AG04450 (cell line): ENCODE measurements at regions not wholly inside any gene's neighbourhood (a gene's known extent, or its start where the extent isn't known, plus 50 kb on each side); places are given as distances from the start of the nearest gene placed in this dataset.
"Not testable (repeated sequence)": the region's sequence is repeated elsewhere in the genome, so short reads cannot be mapped to it uniquely, and the experiment has no call there.

Experiments used
- CTCF ChIA-PET: fragments of 300-600, 350-600 bp; formaldehyde crosslinking; extraction: SDS; loops from one replicate; lab custom pipeline; 2022; ENCODE audit warnings: antibody characterized with exemption, inconsistent platforms; lab: Charles Lee
- POLR2A ChIA-PET: fragments of 350-600 bp; formaldehyde crosslinking; extraction: SDS; loops from one replicate; lab custom pipeline; 2021; ENCODE audit warnings: antibody characterized with exemption, inconsistent platforms; lab: Yijun Ruan, JAX
- DNase-seq: peaks from one replicate; pipeline ENCODE4 v3.0.0-alpha.2; 2011; ENCODE audit warnings: low read depth, low spot score
- H3K27ac ChIP-seq: one replicate; pipeline ENCODE4 v1.5.1; 2012; ENCODE audit warnings: low read depth, low read length, control low read depth
- H3K27me3 ChIP-seq: one replicate; pipeline ENCODE4 v1.6.0; 2012; ENCODE audit warnings: low read length; ENCODE audit not compliant: control insufficient read depth, insufficient read depth
- H3K4me3 ChIP-seq: 2 replicates; pipeline ENCODE4 v1.5.1; 2011; ENCODE audit warnings: mild to moderate bottlenecking, low read depth, low read length, control low read depth
- H3K9me3 ChIP-seq: 2 replicates; pipeline ENCODE4 v1.5.1; 2012; ENCODE audit warnings: low read length; ENCODE audit not compliant: control insufficient read depth, insufficient read depth
- TF ChIP-seq, protein P1 (sequence below): IDR thresholded peaks from 2 replicates; pipeline ENCODE4 v1.5.1; 2011; ENCODE audit warnings: low read depth, low read length, control low read depth, inconsistent platforms

DNA sequence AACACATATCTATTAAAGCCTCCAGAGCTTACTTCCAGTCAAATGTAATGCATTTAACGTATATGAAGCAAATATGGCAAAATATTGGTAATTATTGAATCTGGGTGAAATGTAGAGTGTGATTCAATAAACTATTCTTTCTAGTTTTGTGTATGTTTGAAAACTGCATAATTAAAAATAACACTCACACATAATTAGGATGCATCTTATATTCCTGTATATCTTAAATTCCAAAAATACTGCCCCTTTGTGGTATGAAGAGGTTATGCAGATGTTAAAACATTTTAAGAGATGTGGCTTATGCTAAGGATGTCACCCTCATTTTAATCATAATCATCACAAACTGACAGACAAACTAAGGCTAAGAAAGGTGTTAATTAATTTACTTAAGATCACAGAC is 182.9 kb downstream of the COX18 start:
- ChIA-PET POLR2A (interaction anchor here (0.7 kb wide), 1 partner anchor 17 kb away, joined by 3 read pairs; no protein-coding TSS in a partner anchor), CTCF (interaction anchor here (0.6 to 1.2 kb wide), 2 partner anchors 12 to 44 kb away, joined by 6 to 8 read pairs; no protein-coding TSS in a partner anchor)
- TF ChIP-seq, protein P1, sequence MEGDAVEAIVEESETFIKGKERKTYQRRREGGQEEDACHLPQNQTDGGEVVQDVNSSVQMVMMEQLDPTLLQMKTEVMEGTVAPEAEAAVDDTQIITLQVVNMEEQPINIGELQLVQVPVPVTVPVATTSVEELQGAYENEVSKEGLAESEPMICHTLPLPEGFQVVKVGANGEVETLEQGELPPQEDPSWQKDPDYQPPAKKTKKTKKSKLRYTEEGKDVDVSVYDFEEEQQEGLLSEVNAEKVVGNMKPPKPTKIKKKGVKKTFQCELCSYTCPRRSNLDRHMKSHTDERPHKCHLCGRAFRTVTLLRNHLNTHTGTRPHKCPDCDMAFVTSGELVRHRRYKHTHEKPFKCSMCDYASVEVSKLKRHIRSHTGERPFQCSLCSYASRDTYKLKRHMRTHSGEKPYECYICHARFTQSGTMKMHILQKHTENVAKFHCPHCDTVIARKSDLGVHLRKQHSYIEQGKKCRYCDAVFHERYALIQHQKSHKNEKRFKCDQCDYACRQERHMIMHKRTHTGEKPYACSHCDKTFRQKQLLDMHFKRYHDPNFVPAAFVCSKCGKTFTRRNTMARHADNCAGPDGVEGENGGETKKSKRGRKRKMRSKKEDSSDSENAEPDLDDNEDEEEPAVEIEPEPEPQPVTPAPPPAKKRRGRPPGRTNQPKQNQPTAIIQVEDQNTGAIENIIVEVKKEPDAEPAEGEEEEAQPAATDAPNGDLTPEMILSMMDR: peak; percentile 42
- H3K4me3 ChIP-seq: no peak overlapping the region
- no peaks in the 10 kb centered on the region for H3K9me3 ChIP-seq
- H3K27ac ChIP-seq: no peak overlapping the region
- no peaks in the 10 kb centered on the region for H3K27me3 ChIP-seq
- no peak for DNase-seq

DNA sequence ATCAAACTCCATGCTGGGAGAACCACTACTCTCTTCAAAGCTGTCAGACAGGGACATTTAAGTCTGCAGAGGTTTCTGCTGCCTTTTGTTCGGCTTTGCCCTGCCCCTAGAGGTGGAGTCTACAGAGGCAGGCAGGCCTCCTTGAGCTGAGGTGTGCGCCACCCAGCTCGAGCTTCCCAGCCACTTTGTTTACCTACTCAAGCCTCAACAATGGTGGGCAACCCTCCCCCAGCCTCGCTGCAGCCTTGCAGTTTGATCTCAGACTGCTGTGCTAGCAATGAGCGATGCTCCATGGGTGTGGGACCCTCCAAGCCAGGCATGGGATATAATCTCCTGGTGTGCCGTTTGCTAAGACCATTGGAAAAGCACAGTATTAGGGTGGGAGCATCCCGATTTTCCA is 185.3 kb downstream of the COX18 start:
- H3K27ac ChIP-seq, H3K27me3 ChIP-seq, POLR2A ChIA-PET, H3K9me3 ChIP-seq, DNase-seq, CTCF ChIA-PET, H3K4me3 ChIP-seq: not testable (repeated sequence)

DNA sequence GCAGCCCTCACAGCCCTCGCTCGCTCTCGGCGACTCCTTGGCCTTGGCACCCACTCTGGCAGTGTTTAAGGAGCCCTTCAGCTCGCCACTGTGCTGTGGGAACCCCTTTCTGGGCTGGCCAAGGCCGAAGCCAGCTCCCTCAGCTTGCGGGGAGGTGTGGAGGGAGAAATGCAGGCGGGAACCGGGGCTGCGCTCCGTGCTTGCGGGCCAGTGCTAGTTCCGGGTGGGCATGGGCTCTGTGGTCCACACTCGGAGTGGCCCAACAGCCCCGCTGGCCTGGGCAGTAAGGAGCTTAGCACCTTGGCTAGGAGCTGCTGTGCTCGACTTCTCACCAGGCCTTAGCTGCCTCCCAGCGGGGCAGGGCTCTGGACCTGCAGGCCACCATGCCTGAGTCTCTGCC is 192.6 kb downstream of the COX18 start:
- ChIA-PET POLR2A (no interaction called here), CTCF (no interaction called here)
- no peak for DNase-seq
- Histone ChIP-seq H3K27ac (no peak overlapping the region), H3K9me3 (peaks cover 4% of the 10 kb centered on the region; the same call in 1 of the 2 replicates), H3K4me3 (no peak overlapping the region), H3K27me3 (no peaks in the 10 kb centered on the region)
- TF ChIP-seq, protein P1: no peak

DNA sequence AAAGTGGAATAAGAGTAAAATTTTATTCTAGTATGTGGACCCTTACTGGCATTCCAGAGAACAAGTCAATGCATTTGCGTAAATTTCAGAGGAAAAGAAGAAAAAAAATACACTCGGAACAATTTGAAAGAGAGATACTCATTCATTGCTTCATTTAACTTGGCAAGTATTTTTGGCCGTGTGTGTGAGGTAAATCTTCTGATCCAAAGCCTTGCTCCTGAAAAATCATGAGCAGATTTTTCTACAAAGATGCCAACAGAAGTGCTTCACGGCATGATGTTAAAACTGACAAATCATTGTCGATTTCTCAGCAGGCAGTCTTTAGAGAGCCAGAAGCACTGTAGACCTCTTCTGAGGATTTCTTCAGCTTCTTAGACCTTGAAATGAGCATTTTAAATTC is 194.0 kb downstream of the COX18 start:
- H3K9me3 ChIP-seq: peaks cover 4% of the 10 kb centered on the region; the same call in 1 of the 2 replicates
- H3K27me3 ChIP-seq: no peaks in the 10 kb centered on the region
- no peak overlapping the region for H3K4me3 ChIP-seq
- POLR2A ChIA-PET: no interaction called here
- no peak for DNase-seq
- TF ChIP-seq, protein P1: no peak
- CTCF ChIA-PET: interaction anchor here (1.3 kb wide), 1 partner anchor 11 kb away, joined by 8 read pairs; no protein-coding TSS in a partner anchor
- no peak overlapping the region for H3K27ac ChIP-seq

DNA sequence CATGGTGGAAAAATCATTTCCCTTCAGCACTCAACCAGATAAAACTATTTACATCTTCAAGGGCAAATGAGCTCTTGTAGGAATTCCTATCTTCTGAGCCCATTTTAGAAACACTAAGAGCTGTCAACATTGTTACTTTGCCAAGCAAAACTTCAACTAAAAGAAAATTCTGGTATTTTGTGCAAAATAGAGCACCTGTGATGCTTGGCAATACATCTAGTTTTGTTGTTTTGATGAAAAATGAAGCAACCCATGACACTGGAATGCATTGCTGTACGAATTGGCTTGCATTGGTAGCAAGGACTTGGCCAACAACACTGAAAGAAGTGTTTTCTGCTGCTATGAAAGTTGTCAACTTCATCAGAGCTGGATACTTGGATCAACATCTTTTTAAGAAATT is 194.4 kb downstream of the COX18 start:
- TF ChIP-seq, protein P1: no peak
- Histone ChIP-seq H3K9me3 (peaks cover 4% of the 10 kb centered on the region; the same call in 1 of the 2 replicates), H3K27ac (no peak overlapping the region), H3K27me3 (no peaks in the 10 kb centered on the region), H3K4me3 (no peak overlapping the region)
- CTCF ChIA-PET: interaction anchor here (1.3 kb wide), 1 partner anchor 11 kb away, joined by 8 read pairs; no protein-coding TSS in a partner anchor
- no peak for DNase-seq
- POLR2A ChIA-PET: no interaction called here
